KMS-11 (cell line): ENCODE measurements at regions not wholly inside any gene's neighbourhood (a gene's known extent, or its start where the extent isn't known, plus 50 kb on each side); places are given as distances from the start of the nearest gene placed in this dataset.
"Not testable (repeated sequence)": the region's sequence is repeated elsewhere in the genome, so short reads cannot be mapped to it uniquely, and the experiment has no call there.

ENCODE experiments used
- H2AFZ ChIP-seq: fragments of 200-600 bp; sonication (generic); 2 replicates; pipeline ENCODE4 v1.6.1; 2016; ENCODE audit warnings: antibody characterized with exemption, mixed run types, low read depth
- H3K27ac ChIP-seq: fragments of 200-600 bp; sonication (generic); 2 replicates; pipeline ENCODE4 v1.6.1; 2016; ENCODE audit warnings: mild to moderate bottlenecking, mixed run types
- H3K27me3 ChIP-seq: fragments of 200-600 bp; sonication (generic); 2 replicates; pipeline ENCODE4 v1.6.1; 2017; ENCODE audit warnings: mild to moderate bottlenecking, low read depth, mixed run types, moderate library complexity; ENCODE audit not compliant: insufficient read depth
- H3K36me3 ChIP-seq: fragments of 200-600 bp; sonication (generic); 2 replicates; pipeline ENCODE4 v1.6.1; 2017; ENCODE audit warnings: mild to moderate bottlenecking, mixed run types; ENCODE audit not compliant: insufficient read depth
- H3K4me1 ChIP-seq: fragments of 200-600 bp; sonication (generic); 2 replicates; pipeline ENCODE4 v1.6.1; 2016; ENCODE audit warnings: mild to moderate bottlenecking, low read depth, mixed run types; ENCODE audit not compliant: poor library complexity, severe bottlenecking
- H3K4me2 ChIP-seq: fragments of 200-600 bp; sonication (generic); 2 replicates; pipeline ENCODE4 v1.7.0; 2016; ENCODE audit warnings: mild to moderate bottlenecking, mixed run types
- H3K4me3 ChIP-seq: fragments of 200-600 bp; sonication (generic); IDR thresholded peaks from 2 replicates; pipeline ENCODE4 v1.6.1; 2017; ENCODE audit warnings: low read depth, low read length, mixed read lengths; ENCODE audit not compliant: insufficient read depth
- H3K79me2 ChIP-seq: fragments of 200-600 bp; sonication (generic); 2 replicates; pipeline ENCODE4 v1.6.1; 2016; ENCODE audit warnings: low read depth, mixed run types; ENCODE audit not compliant: insufficient read depth
- H3K9ac ChIP-seq: fragments of 200-600 bp; sonication (generic); 2 replicates; pipeline ENCODE4 v1.6.1; 2016; ENCODE audit warnings: mild to moderate bottlenecking, mixed run types
- H4K20me1 ChIP-seq: fragments of 200-600 bp; sonication (generic); 2 replicates; pipeline ENCODE4 v1.6.1; 2016; ENCODE audit warnings: mild to moderate bottlenecking, mixed run types; ENCODE audit not compliant: insufficient read depth
- TF ChIP-seq, protein P1 (sequence below): fragments of 200-600 bp; sonication (generic); conservative IDR thresholded peaks from 2 replicates; pipeline ENCODE4 v1.6.1; 2017; ENCODE audit warnings: low read depth, mild to moderate bottlenecking, antibody characterized with exemption, low read length, moderate library complexity, mixed read lengths

DNA sequence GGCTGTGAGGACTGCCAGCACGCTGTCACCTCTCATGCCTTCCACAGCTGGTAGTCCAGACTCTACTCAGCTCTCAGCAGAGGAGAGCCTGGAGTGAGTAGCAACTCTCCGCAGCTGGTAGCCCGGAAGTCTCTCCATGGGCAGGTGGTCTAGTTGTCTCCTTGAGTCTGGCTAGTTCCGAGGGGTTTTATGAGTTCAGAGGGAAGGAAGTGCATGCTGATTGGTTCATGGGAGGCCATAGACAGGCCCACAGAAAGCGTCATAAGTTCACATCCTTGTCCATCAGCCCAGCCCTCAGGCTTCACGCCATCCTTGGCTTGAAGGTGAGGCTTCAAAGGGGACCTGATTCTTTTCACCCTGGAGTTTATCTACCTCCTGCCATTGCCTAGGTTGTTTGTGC lies 2662.4 kb upstream of the PCDH20 start:
- Histone ChIP-seq H3K27me3 (no peaks in the 10 kb centered on the region), H3K9ac (no peak overlapping the region), H4K20me1 (no peaks in the 10 kb centered on the region), H3K4me1 (no peaks in the 10 kb centered on the region), H3K79me2 (no peaks in the 10 kb centered on the region), H3K4me3 (no peak overlapping the region), H3K36me3 (no peaks in the 10 kb centered on the region), H2AFZ (no peak overlapping the region), H3K4me2 (no peak overlapping the region), H3K27ac (no peak overlapping the region)
- TF ChIP-seq, protein P1, sequence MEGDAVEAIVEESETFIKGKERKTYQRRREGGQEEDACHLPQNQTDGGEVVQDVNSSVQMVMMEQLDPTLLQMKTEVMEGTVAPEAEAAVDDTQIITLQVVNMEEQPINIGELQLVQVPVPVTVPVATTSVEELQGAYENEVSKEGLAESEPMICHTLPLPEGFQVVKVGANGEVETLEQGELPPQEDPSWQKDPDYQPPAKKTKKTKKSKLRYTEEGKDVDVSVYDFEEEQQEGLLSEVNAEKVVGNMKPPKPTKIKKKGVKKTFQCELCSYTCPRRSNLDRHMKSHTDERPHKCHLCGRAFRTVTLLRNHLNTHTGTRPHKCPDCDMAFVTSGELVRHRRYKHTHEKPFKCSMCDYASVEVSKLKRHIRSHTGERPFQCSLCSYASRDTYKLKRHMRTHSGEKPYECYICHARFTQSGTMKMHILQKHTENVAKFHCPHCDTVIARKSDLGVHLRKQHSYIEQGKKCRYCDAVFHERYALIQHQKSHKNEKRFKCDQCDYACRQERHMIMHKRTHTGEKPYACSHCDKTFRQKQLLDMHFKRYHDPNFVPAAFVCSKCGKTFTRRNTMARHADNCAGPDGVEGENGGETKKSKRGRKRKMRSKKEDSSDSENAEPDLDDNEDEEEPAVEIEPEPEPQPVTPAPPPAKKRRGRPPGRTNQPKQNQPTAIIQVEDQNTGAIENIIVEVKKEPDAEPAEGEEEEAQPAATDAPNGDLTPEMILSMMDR, result no peak

DNA sequence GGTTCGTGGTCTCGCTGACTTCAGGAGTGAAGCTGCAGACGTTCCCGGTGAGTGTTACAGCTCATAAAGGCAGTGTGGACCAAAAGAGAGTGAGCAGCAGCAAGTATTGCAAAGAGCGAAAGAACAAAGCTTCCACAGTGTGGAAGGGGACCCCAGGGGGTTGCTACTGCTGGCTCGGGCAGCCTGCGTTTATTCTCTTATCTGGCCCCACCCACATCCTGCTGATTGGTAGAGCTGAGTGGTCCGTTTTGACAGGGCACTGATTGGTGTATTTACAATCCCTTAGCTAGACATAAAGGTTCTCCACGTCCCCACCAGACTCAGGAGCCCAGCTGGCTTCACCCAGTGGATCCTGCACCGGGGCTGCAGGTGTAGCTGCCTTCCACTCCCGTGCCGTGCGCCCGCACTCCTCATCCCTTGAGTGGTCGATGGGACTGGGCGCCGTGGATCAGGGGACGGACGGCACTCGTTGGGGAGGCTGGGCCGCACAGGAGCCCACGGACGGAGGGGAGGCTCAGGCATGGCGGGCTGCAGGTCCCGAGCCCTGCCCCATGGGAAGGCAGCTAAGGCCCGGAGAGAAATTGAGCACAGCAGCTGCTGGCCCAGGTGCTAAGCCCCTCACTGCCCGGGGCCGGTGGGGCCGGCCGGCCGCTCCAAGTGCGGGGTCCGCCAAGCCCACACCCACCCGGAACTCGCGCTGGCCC lies 2661.6 kb upstream of the PCDH20 start:
- not testable (repeated sequence) for H3K4me2 ChIP-seq

DNA sequence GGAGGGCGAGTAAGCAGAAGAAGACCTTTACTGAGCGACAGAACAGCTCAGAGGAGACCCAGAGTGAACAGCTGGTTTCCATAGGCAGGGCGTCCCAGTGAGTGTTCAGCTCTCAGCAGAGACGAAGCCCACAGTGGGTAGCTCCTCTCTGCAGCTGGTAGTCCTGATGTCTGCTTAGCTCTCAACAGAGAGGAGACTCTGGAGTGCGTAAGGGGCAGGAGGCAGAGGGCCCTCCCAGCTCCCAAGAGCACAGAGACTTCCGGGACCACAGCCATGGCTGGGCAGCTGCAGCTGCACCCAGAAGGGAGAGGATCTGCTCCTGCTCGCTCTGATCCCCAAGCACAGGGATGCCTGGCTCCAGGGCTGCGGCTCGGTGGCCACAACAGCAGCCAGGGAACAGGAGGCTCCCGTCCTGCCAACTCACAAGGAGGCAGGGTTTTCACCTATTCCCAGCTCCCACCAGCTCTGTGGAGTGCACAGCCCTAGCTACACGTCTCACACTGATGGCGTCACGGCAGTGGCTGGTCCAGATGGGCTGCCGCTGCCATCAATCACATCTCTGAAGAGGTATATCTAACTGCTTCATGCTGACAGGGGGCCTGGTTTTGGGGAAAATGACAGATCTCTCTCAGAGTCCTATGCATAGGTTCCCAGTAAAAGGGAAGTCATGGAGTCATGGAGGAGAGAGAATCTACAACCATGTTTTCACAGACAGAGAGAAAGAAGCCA lies 2660.1 kb upstream of the PCDH20 start:
- Histone ChIP-seq H3K4me3 (no peak overlapping the region), H2AFZ (no peak overlapping the region), H4K20me1 (no peaks in the 10 kb centered on the region), H3K36me3 (no peaks in the 10 kb centered on the region), H3K79me2 (no peaks in the 10 kb centered on the region), H3K27ac (no peak overlapping the region), H3K4me1 (no peaks in the 10 kb centered on the region), H3K9ac (no peak overlapping the region), H3K4me2 (no peak overlapping the region), H3K27me3 (no peaks in the 10 kb centered on the region)
- TF ChIP-seq, protein P1, result no peak

More for the DNA sequence above, 2661.6 kb upstream of the PCDH20 start:
- H3K4me1 ChIP-seq, H3K9ac ChIP-seq, H3K4me3 ChIP-seq, H3K27me3 ChIP-seq, H4K20me1 ChIP-seq, H2AFZ ChIP-seq, H3K36me3 ChIP-seq, H3K27ac ChIP-seq, H3K79me2 ChIP-seq: not testable (repeated sequence)

DNA sequence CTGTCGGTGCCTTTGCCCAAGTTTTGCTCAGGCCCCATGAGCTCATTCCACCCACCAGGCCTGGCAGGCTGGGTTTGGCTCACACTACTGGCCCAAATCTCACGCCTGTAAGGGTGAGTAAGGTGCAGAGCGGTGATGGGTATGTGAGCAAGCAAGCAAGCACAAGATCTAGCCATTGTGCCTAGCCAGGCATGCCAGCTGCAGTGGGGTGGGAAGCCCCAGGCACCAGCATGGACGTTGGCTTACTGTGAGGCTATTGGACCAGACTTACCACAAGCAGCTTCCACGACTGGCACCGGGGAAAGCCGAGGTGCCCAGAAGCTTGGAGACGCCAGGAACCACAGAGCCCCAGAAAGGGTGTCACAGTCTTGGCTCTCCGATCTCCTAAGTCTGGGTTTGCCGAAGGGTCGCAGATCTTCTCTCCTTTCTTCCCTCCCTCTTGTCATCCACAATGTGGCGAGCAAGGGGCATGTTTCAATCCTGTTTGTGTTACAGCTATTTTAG lies 2659.4 kb upstream of the PCDH20 start:
- H3K4me3 ChIP-seq, result no peak overlapping the region

More for the DNA sequence above, 2659.4 kb upstream of the PCDH20 start:
- Histone ChIP-seq H3K9ac (no peak overlapping the region), H4K20me1 (no peaks in the 10 kb centered on the region), H2AFZ (no peak overlapping the region), H3K36me3 (no peaks in the 10 kb centered on the region), H3K27ac (no peak overlapping the region), H3K4me2 (no peak overlapping the region), H3K27me3 (no peaks in the 10 kb centered on the region), H3K4me1 (no peaks in the 10 kb centered on the region), H3K79me2 (no peaks in the 10 kb centered on the region)
- TF ChIP-seq, protein P1, result no peak
